Lower leg skin (tissue), 4 donors: ENCODE measurements at regions not wholly inside any gene's neighbourhood (a gene's known extent, or its start where the extent isn't known, plus 50 kb on each side); places are given as distances from the start of the nearest gene placed in this dataset.
"Not testable (repeated sequence)": the region's sequence is repeated elsewhere in the genome, so short reads cannot be mapped to it uniquely, and the experiment has no call there.

Experiments used
- DNase-seq, 2 donors: peaks; one replicate each; pipeline ENCODE4 v3.0.0-alpha.2; 2019; ENCODE audit warnings: low spot score in 2 of 2
- H3K4me3 ChIP-seq: fragments of 200-600 bp; sonication (generic); 2 replicates; pipeline ENCODE4 v1.5.1; 2017; ENCODE audit warnings: mild to moderate bottlenecking, low read depth; ENCODE audit not compliant: poor library complexity, severe bottlenecking
- CTCF ChIP-seq, 3 donors: fragments of 450-650 bp; IDR thresholded peaks; one replicate each; pipeline ENCODE4 v1.5.1; 2016; ENCODE audit warnings: antibody characterized with exemption in 3 of 3, mild to moderate bottlenecking in 3 of 3, moderate library complexity in 2 of 3
- POLR2A ChIP-seq, 2 donors: fragments of 450-650 bp; IDR thresholded peaks; one replicate each; pipeline ENCODE4 v1.6.1; 2016 to 2017; ENCODE audit warnings: antibody characterized with exemption in 2 of 2, mild to moderate bottlenecking in 1 of 2, moderate library complexity in 1 of 2
- WGBS, 2 donors: methylation state at CpG; one replicate each; pipeline ENCODE4 v1.1.5; 2018; 5-methylcytosine and 5-hydroxymethylcytosine counted together
- intact Hi-C: fragments of 100-400 bp; cut with DNase I; formaldehyde crosslinking; loops from one replicate; pipeline ENCODE4 v1.15.0; 2023; ENCODE audit warnings: low total_unique reads

- DNase-seq: no peak
- no peak overlapping the region for H3K4me3 ChIP-seq
- no peak for TF ChIP-seq CTCF (IDR thresholded peaks at IDR 0.05)
- TF ChIP-seq POLR2A (IDR thresholded peaks at IDR 0.05): no peak
- intact Hi-C loops: no loop called here
- 29 to 33% methylated on average over 3 of the region's 3 CpGs for WGBS, 2 donors
These were observed 99.9 kb upstream of the SLC24A4 start for GRCh38 chr14:92223025-92223424.

GRCh38 chr14:92224358-92224954 lies 98.5 kb upstream of the SLC24A4 start:
- TF ChIP-seq POLR2A (IDR thresholded peaks at IDR 0.05): no peak
- no peak for TF ChIP-seq CTCF (IDR thresholded peaks at IDR 0.05)
- intact Hi-C loops: no loop called here
- DNase-seq: no peak
- no peak overlapping the region for H3K4me3 ChIP-seq
- 74 to 79% methylated on average over 10 of the region's 10 CpGs for WGBS, 2 donors

GRCh38 chr14:92225731-92226130 lies 97.2 kb upstream of the SLC24A4 start:
- no peak overlapping the region for H3K4me3 ChIP-seq
- TF ChIP-seq CTCF (IDR thresholded peaks at IDR 0.05) (no peak), POLR2A (IDR thresholded peaks at IDR 0.05) (no peak)
- intact Hi-C loops: no loop called here
- DNase-seq: no peak
- WGBS, 2 donors: 60% methylated on average over 2 of the region's 2 CpGs

GRCh38 chr14:92226166-92226565 lies 96.8 kb upstream of the SLC24A4 start:
- H3K4me3 ChIP-seq, DNase-seq, intact Hi-C loops: not testable (repeated sequence)

- intact Hi-C loops: no loop called here
- no peak overlapping the region for H3K4me3 ChIP-seq
- 77 to 80% methylated on average over 9 of the region's 9 CpGs for WGBS, 2 donors
- no peak for DNase-seq
- TF ChIP-seq POLR2A (IDR thresholded peaks at IDR 0.05): no peak
- no peak for TF ChIP-seq CTCF (IDR thresholded peaks at IDR 0.05)
These were observed 86.6 kb upstream of the SLC24A4 start for GRCh38 chr14:92236243-92236900.

GRCh38 chr14:92240658-92241057 lies 82.3 kb upstream of the SLC24A4 start:
- intact Hi-C loops: no loop called here
- H3K4me3 ChIP-seq: no peak overlapping the region
- no peak for DNase-seq
- TF ChIP-seq POLR2A (IDR thresholded peaks at IDR 0.05): no peak
- TF ChIP-seq CTCF (IDR thresholded peaks at IDR 0.05): no peak
- WGBS, 2 donors: 95 to 96% methylated on average over 5 of the region's 5 CpGs
